Heart left ventricle (tissue), 16 donors: ENCODE measurements at regions not wholly inside any gene's neighbourhood (a gene's known extent, or its start where the extent isn't known, plus 50 kb on each side); places are given as distances from the start of the nearest gene placed in this dataset.

Experiments used
- ATAC-seq, 4 donors: fragments of 200-7000 bp; cut with Tn5 transposase; one replicate each; pipeline ENCODE4 v1.9.1; 2020 to 2022; ENCODE audit warnings: moderate library complexity in 4 of 4, mild to moderate bottlenecking in 3 of 4, moderate number of reproducible peaks in 1 of 4
- DNase-seq, 5 donors: peaks; one replicate each; pipeline ENCODE4 v3.0.0-alpha.2; 2020
- H3K27ac ChIP-seq, 12 donors: fragments of 200-600 bp; sonication (generic) in 4 of 12; one replicate each; pipeline versions ENCODE4 v1.5.0 to v1.8.0; 2016 to 2022; ENCODE audit warnings: mild to moderate bottlenecking in 2 of 12
- H3K27me3 ChIP-seq, 9 donors: fragments of 200-600 bp; sonication (generic) in 2 of 9; one replicate each; pipeline versions ENCODE4 v1.5.1 to v1.8.0; 2016 to 2022; ENCODE audit warnings: mild to moderate bottlenecking in 3 of 9
- H3K36me3 ChIP-seq, 9 donors: fragments of 200-600 bp; sonication (generic) in 2 of 9; one replicate each; pipeline versions ENCODE4 v1.5.0 to v1.8.0; 2018 to 2022; ENCODE audit warnings: mild to moderate bottlenecking in 2 of 9
- H3K4me1 ChIP-seq, 12 donors: fragments of 200-600 bp; sonication (generic) in 4 of 12; one replicate each; pipeline versions ENCODE4 v1.5.0 to v1.8.0; 2016 to 2022; ENCODE audit warnings: mild to moderate bottlenecking in 3 of 12
- H3K4me3 ChIP-seq, 12 donors: fragments of 200-600 bp; sonication (generic) in 4 of 12; one replicate each; pipeline versions ENCODE4 v1.5.0 to v1.8.0; 2017 to 2022; ENCODE audit warnings: mild to moderate bottlenecking in 9 of 12, moderate library complexity in 4 of 12
- H3K9me3 ChIP-seq, 12 donors: fragments of 200-600 bp; sonication (generic) in 4 of 12; one replicate each; pipeline versions ENCODE4 v1.5.0 to v1.8.0; 2016 to 2022; ENCODE audit warnings: mild to moderate bottlenecking in 1 of 12
- CTCF ChIP-seq, 12 donors: fragments of 200-600 bp; sonication (generic) in 4 of 12; IDR thresholded peaks; one replicate each; pipeline versions ENCODE4 v1.5.0 to v1.8.0; 2018 to 2022; ENCODE audit warnings: antibody characterized with exemption in 12 of 12, mild to moderate bottlenecking in 5 of 12
- POLR2A ChIP-seq, 2 donors: fragments of 450-650 bp; IDR thresholded peaks; one replicate each; pipeline ENCODE4 v1.6.1; 2017; ENCODE audit warnings: antibody characterized with exemption in 2 of 2, mild to moderate bottlenecking in 2 of 2, moderate library complexity in 2 of 2
- WGBS, 4 donors: extraction: QIAGEN DNeasy Blood & Tissue Kit in 2 of 4; methylation state at CpG; one replicate each; pipeline versions ENCODE4 v1.1.5 to v1.1.7; 2013 to 2018; 5-methylcytosine and 5-hydroxymethylcytosine counted together
- intact Hi-C, 10 donors: fragments of 100-400 bp; cut with DNase I; formaldehyde crosslinking; loops; one replicate each; pipeline versions ENCODE4 v1.11.1 to v1.14.2; 2022
- donor health status: ischemic (EF 13 %, LVEDD 7.1; RV severe dilation, severe dysfunction).
- donor health status: healthy with polysubstance abuse.
- donor health status: DM: no; HTN: yes; CAD: no.
- donor health status: DM: no; HTN: no; CAD: no.
- donor health status: ischemic (EF 25% LVEDD 6.9; RV normal size, moderate dysfunction).
- donor health status: ischemic (EF 25% LVEDD 5.7; RV mildly dilated, moderate dysfunction).
- donor health status: healthy.
- donor health status: DM: yes; HTN: yes; CAD: no.
- donor health status: ischemic (EF 35%, LVEDD 5.7; RV mildly dilated, moderate dysfunction).
- donor health status: nonischemic (EF 11% LVEDD 7.7; RV severe dilation, severe dysfunction).
- donor health status: DM: yes; HTN: yes; CAD: no.
- donor health status: PGD.
- donor health status: ischemic (EF 29% LVEDD 5.4; RV normal size, mild dysfunction).
- donor health status: nonischemic (EF 23%, LVEDD 6.1; RV moderate dilation, normal function).

GRCh38 chr3:73813291-73813690, 188.6 kb upstream of the PDZRN3 start:
- no peak for DNase-seq

GRCh38 chr3:73812054-73812453, 187.3 kb upstream of the PDZRN3 start:
- Histone ChIP-seq H3K27me3 (no peaks in the 10 kb centered on the region), H3K4me1 (peaks cover 0 to 9% (median 0%) of the 10 kb centered on the region in 12 donors), H3K36me3 (no peaks in the 10 kb centered on the region), H3K4me3 (no peak overlapping the region), H3K27ac (no peak overlapping the region), H3K9me3 (no peaks in the 10 kb centered on the region)
- intact Hi-C loops, result no loop called here
- no peak for ATAC-seq
- whole genome bisulfite sequencing, 4 donors, result 78 to 93% (median 90%) methylated on average over 3 of the region's 3 CpGs
- no peak for TF ChIP-seq POLR2A (IDR thresholded peaks at IDR 0.05)
- TF ChIP-seq CTCF (IDR thresholded peaks at IDR 0.05), result no peak
- no peak for DNase-seq

More at GRCh38 chr3:73813291-73813690, 188.6 kb upstream of the PDZRN3 start:
- Histone ChIP-seq H3K27me3 (no peaks in the 10 kb centered on the region), H3K27ac (peak overlapping the region in 1 of 12 donors; percentile 28), H3K4me1 (peaks cover 0 to 9% (median 0%) of the 10 kb centered on the region in 12 donors), H3K4me3 (peak overlapping the region in 1 of 12 donors; percentile 10), H3K36me3 (no peaks in the 10 kb centered on the region), H3K9me3 (no peaks in the 10 kb centered on the region)
- intact Hi-C loops, result no loop called here
- 37 to 52% (median 47%) methylated on average over 5 of the region's 5 CpGs for WGBS, 4 donors
- TF ChIP-seq CTCF (IDR thresholded peaks at IDR 0.05) (no peak), POLR2A (IDR thresholded peaks at IDR 0.05) (no peak)
- peak in 2 of 4 donors; percentile 20 to 76 for ATAC-seq

- DNase-seq (no peak), ATAC-seq (no peak)
- intact Hi-C loops, result loop anchor here in 1 of 10 donors (10.0 kb wide), 1 partner anchor 184 kb away; the partner anchor contains the start of gene PDZRN3
- H3K9me3 ChIP-seq, result no peaks in the 10 kb centered on the region
- 71 to 74% (median 73%) methylated on average over 12 of the region's 12 CpGs for WGBS, 4 donors
- H3K4me1 ChIP-seq, result peaks cover 0 to 16% (median 4%) of the 10 kb centered on the region in 12 donors
- TF ChIP-seq CTCF (IDR thresholded peaks at IDR 0.05) (no peak), POLR2A (IDR thresholded peaks at IDR 0.05) (no peak)
- H3K4me3 ChIP-seq, result no peak overlapping the region
- no peak overlapping the region for H3K27ac ChIP-seq
- H3K36me3 ChIP-seq, result no peaks in the 10 kb centered on the region
- H3K27me3 ChIP-seq, result no peaks in the 10 kb centered on the region
Measured at GRCh38 chr3:73808862-73809509, 184.2 kb upstream of the PDZRN3 start.

- Histone ChIP-seq H3K9me3 (no peaks in the 10 kb centered on the region), H3K4me3 (no peak overlapping the region), H3K27ac (peak overlapping the region; percentile 49 to 81 (median 76)), H3K27me3 (no peaks in the 10 kb centered on the region), H3K4me1 (peaks cover 0 to 19% (median 1%) of the 10 kb centered on the region in 12 donors), H3K36me3 (no peaks in the 10 kb centered on the region)
- WGBS, 4 donors, result 17 to 24% (median 20%) methylated on average over 3 of the region's 3 CpGs
- TF ChIP-seq CTCF (IDR thresholded peaks at IDR 0.05) (no peak), POLR2A (IDR thresholded peaks at IDR 0.05) (no peak)
- peak; percentile 96 to 98 (median 97) for ATAC-seq
- intact Hi-C loops, result loop anchor here in 1 of 10 donors (10.0 kb wide), 1 partner anchor 181 kb away; the partner anchor contains the start of gene PDZRN3
- DNase-seq, result peak in 4 of 5 donors; percentile 54 to 77 (median 58)
Measured at GRCh38 chr3:73805435-73805834, 180.7 kb upstream of the PDZRN3 start.
